ENCODE measurements at regions not wholly inside any gene's neighbourhood (a gene's known extent, or its start where the extent isn't known, plus 50 kb on each side); places are given as distances from the start of the nearest gene placed in this dataset.

- no peak for DNase-seq (ENCODE audit: low spot score)
Observed at GRCh38 chr3:5069627-5070026, 52.5 kb upstream of the ARL8B start.

GRCh38 chr3:5071061-5071460 lies 51.0 kb upstream of the ARL8B start:
- DNase-seq (ENCODE audit: low spot score): no peak

GRCh38 chr3:5072100-5072816 lies 49.8 kb upstream of the ARL8B start:
- no peak for DNase-seq (ENCODE audit: low spot score)

All from hematopoietic multipotent progenitor cell treated with erythropoietin and hydrocortisone succinate and interleukin-3 and kit ligand, for 15 days (in vitro differentiated cells).